ENCODE measurements at regions not wholly inside any gene's neighbourhood (a gene's known extent, or its start where the extent isn't known, plus 50 kb on each side); places are given as distances from the start of the nearest gene placed in this dataset.

DNA sequence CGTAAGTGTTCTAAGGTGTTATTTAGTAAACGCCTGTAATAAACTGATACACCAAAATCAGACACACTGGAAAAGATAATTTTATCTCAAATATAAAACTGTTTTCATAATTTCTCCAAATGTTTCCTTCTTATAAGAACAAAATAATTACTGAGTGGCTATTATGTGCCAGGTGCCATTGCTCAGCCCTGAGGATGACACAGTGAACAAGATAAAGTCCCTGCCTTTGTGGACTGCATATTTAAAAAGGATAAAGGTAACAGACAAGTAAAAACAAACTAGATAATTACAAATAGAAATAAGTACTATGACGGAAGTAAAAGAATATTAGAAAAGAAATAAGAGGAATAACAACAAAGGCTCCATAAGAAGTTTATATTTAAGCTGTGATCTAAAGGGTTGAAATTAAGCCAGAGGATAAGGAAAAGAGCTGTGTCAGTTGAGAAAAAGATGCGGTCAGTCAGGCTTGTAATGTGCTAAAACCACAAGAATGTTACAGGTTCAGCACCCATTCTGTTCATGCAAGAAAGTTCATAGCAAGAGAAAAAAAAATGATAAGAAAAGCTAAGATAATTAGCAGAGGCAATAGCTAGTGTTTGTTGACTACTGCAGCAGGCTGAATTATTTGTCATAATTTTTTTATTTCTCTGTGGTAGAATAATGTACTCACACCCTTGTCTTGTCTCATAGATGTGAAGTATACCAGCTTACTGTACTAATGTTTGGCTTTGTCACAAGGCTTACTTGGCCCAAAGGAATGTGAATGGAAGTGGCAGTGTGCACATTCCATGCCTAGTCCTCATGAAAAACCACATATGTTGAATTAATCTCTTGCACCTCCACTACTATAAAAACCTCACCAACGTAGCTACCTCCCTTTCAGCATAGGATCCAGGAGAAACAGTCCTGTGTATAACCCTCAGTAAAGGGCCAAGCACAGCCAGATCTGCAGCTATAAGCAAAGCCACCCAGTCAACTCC lies 75.1 kb downstream of the CRPPA start:
- H3K9me3 Mint-ChIP-seq: peaks cover 10 to 29% (median 20%) of the 10 kb centered on the region in 3 donors
- H3K27me3 Mint-ChIP-seq: no peaks in the 10 kb centered on the region
- H3K4me1 Mint-ChIP-seq: peaks cover 0 to 2% (median 0%) of the 10 kb centered on the region in 3 donors
- H3K36me3 Mint-ChIP-seq: peaks cover 6% of the 10 kb centered on the region
- no peak overlapping the region for H3K27ac Mint-ChIP-seq
- H3K4me3 Mint-ChIP-seq: no peak overlapping the region

DNA sequence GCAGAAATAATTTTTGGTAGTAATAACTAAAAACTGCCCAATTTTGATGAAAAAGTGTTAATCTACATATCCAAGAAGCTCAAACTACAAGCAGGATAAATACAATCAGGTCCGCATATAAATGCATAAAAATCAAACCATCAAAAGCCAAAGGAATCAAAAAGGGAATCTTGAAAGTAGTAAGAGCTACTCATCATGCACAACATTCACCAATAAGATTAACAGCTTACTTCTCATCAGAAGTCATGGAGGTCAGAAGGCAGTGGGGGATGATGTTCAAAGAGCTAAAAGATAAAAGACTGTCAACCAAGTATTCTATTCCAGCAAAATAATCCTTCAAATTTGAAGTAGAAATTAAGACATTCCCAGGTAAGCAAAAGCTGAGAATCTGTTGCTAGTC lies 76.4 kb downstream of the CRPPA start:
- peaks cover 10 to 22% (median 17%) of the 10 kb centered on the region in 3 donors for H3K9me3 Mint-ChIP-seq
- H3K4me3 Mint-ChIP-seq: no peak overlapping the region
- peaks cover 0 to 2% (median 0%) of the 10 kb centered on the region in 3 donors for H3K4me1 Mint-ChIP-seq
- H3K27ac Mint-ChIP-seq: no peak overlapping the region
- no peaks in the 10 kb centered on the region for H3K27me3 Mint-ChIP-seq
- H3K36me3 Mint-ChIP-seq: peaks cover 6% of the 10 kb centered on the region

DNA sequence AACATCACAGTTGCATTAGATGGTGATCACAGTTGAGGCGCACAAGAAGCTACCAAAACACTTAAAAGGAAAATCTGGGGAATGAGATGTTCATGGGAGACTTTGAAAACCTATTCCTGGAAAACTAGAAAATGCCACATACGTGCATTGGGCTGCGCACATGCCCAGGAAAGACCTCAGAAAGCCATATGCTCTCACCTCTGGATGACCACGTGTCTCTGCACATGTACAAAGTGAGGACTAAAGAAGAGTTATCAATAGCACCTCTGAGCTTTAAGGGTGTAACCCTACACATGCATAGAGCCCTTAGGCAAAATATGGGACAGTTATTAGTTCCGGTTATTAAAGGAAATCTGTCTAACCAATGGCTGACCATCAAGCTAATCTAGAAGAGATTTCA lies 77.7 kb downstream of the CRPPA start:
- H3K9me3 Mint-ChIP-seq: peaks cover 4 to 12% (median 12%) of the 10 kb centered on the region in 3 donors
- no peaks in the 10 kb centered on the region for H3K27me3 Mint-ChIP-seq
- H3K27ac Mint-ChIP-seq: no peak overlapping the region
- H3K4me3 Mint-ChIP-seq: peak overlapping the region in 1 of 4 donors; percentile 46
- H3K4me1 Mint-ChIP-seq: peaks cover 0 to 2% (median 0%) of the 10 kb centered on the region in 3 donors
- peaks cover 4% of the 10 kb centered on the region for H3K36me3 Mint-ChIP-seq

DNA sequence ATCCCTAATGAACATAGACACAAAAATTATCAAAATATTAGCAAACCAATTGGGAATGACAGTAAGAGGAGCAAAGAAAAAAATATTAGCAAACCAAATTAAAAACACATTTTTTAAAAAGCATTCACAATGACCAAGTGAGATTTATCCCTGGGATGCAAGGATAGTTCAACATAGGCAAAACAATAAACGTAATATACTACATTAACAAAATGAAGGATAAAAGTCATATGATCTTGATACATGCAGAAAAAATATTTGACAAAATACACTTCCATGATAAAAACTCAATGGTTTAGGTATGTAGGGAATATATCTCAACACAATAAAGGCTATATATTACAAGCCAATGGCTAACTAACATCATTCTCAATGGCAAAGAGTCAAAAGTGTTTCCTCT lies 83.3 kb downstream of the CRPPA start:
- Mint-ChIP-seq H3K27me3 (no peaks in the 10 kb centered on the region), H3K4me1 (peaks cover 0 to 2% (median 0%) of the 10 kb centered on the region in 3 donors), H3K36me3 (peaks cover 4% of the 10 kb centered on the region), H3K9me3 (peaks cover 9 to 11% (median 10%) of the 10 kb centered on the region in 3 donors), H3K4me3 (no peak overlapping the region), H3K27ac (no peak overlapping the region)

DNA sequence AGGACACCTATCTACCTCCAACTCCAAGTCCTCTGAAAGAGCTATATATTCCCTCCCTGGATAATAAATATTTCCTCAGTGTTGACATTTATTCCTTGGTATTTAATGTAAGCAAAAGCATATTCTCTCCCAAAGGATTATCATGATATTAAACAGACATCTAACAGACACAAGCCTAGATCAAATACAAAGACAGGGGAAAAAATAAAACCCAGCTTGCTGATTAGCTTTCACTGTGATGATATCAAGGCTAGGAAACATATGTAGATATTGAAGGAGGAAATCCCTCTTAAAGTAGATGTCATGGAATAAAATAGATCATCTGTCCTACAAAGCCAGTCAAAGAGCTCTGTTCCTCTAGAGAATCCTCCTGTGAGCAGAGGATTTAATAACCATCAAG lies 95.2 kb downstream of the CRPPA start:
- H3K4me1 Mint-ChIP-seq: peaks cover 0 to 2% (median 0%) of the 10 kb centered on the region in 3 donors
- H3K27ac Mint-ChIP-seq: no peak overlapping the region
- no peak overlapping the region for H3K4me3 Mint-ChIP-seq
- H3K27me3 Mint-ChIP-seq: no peaks in the 10 kb centered on the region
- no peaks in the 10 kb centered on the region for H3K36me3 Mint-ChIP-seq
- H3K9me3 Mint-ChIP-seq: peaks cover 0 to 5% (median 0%) of the 10 kb centered on the region in 3 donors

DNA sequence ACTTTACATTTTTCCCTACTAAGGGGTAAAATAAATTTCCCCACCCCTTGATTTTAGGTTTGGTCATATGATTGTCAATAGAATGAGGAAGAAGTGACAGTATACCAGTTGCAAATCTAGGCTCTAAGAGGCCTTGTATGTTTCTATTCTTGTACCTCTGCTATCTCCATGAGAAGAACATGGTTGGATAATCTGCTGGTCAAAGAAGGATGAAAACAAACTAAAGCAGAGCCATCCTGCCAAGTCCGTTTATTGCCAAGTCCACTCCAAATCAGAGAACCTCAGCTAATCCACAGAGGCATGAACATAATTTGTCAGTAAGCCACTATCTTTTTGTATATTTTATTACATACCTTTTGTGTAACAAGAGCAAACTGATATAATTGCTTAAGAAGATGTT lies 98.0 kb downstream of the CRPPA start:
- no peaks in the 10 kb centered on the region for H3K36me3 Mint-ChIP-seq
- no peaks in the 10 kb centered on the region for H3K27me3 Mint-ChIP-seq
- no peak overlapping the region for H3K27ac Mint-ChIP-seq
- peaks cover 0 to 2% (median 0%) of the 10 kb centered on the region in 3 donors for H3K9me3 Mint-ChIP-seq
- no peak overlapping the region for H3K4me3 Mint-ChIP-seq
- peaks cover 0 to 2% (median 0%) of the 10 kb centered on the region in 3 donors for H3K4me1 Mint-ChIP-seq

DNA sequence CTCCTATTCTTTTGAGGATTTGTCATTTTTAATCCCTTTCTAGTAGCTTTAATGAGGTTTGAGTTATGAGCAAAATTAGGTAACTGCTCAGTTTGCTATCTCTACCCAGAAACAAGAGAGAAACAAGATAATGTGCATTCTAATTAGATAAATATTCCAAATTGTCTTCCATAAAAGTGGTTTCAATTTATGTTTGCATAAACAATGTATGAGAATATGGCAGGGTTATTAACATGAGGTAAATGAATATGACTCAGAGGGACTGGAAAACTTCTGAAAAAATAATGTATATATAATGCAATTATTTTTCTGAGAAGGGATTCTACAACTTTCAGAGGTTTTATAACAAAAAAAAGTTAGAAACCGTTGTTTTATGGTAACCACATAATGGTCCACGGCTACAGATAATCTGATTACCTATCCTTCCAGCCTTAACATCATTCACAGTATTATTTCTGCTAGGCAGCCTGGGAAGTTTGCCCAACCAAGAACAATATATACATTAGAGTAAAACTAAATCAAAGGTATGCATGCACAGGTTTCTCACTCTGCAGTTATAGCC lies 101.2 kb downstream of the CRPPA start:
- Mint-ChIP-seq H3K36me3 (no peaks in the 10 kb centered on the region), H3K4me1 (no peaks in the 10 kb centered on the region), H3K4me3 (no peak overlapping the region), H3K27ac (no peak overlapping the region), H3K27me3 (no peaks in the 10 kb centered on the region), H3K9me3 (no peaks in the 10 kb centered on the region)

DNA sequence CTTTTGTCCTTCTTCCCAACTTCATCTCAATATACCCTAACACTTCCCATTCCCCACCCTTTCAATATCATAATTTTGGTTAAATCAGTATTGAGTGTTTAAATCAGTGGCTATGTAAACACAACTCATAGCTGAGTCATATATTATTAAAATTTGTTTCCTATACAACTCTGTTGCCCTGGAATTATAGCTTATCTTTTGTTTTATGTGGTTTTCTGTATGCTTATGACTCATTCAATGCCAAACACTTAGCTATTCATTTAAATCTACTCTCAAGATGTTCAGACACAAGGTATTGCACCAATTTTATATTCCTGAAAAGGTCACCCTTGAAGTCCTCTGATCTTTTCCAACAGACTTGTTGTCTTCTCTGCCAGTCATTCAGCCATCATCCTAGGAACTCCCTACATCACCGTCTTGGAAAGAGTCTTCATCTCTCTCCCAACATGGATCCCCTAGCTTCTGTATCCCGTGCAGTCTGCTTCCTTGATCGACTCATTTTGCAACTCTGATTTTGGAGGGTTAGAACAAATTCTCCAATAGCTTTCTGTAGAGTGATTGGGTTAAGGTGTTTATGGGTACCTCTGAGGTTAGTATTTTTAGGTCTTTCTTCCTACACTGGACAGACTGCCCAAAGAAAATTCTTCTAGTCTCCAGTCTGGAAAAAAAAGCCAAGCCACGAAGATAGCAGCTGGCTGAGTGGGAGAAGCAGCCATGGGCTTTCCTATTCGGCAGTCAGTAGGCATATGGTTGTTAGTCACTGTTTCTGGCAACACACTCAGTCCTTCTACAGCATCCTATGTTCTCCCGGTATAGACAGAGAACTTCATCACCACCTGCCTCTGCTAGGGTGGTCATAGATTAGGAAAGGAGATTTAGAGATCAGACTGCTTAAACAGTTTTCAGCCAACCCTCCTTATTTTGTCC lies 102.1 kb downstream of the CRPPA start:
- no peaks in the 10 kb centered on the region for H3K9me3 Mint-ChIP-seq
- H3K4me1 Mint-ChIP-seq: no peaks in the 10 kb centered on the region

DNA sequence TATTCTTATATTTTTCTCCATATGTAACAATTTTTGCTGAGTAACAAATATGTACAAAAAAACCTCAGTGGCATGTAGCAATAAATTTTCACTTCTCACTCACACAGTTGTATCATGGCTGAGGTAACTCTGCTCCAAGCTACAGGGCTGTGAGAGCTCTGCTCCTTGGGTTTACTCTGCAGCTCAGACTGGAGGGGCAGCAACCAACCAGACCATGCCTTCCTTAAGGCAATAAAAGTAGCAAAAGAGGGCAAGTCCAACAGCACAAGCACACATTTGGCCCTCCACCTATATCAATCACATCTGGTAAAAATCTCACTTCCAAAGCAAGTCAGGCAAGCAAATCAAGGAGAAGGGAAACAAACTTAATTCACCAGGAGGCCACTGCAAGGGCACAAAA lies 102.9 kb downstream of the CRPPA start:
- no peak overlapping the region for H3K27ac Mint-ChIP-seq
- H3K9me3 Mint-ChIP-seq: no peaks in the 10 kb centered on the region
- peaks cover 3% of the 10 kb centered on the region for H3K36me3 Mint-ChIP-seq
- no peaks in the 10 kb centered on the region for H3K4me1 Mint-ChIP-seq
- no peak overlapping the region for H3K4me3 Mint-ChIP-seq
- H3K27me3 Mint-ChIP-seq: no peaks in the 10 kb centered on the region

More for the DNA sequence above, 102.1 kb downstream of the CRPPA start:
- Mint-ChIP-seq H3K27me3 (no peaks in the 10 kb centered on the region), H3K36me3 (peaks cover 3% of the 10 kb centered on the region), H3K4me3 (no peak overlapping the region), H3K27ac (no peak overlapping the region)

DNA sequence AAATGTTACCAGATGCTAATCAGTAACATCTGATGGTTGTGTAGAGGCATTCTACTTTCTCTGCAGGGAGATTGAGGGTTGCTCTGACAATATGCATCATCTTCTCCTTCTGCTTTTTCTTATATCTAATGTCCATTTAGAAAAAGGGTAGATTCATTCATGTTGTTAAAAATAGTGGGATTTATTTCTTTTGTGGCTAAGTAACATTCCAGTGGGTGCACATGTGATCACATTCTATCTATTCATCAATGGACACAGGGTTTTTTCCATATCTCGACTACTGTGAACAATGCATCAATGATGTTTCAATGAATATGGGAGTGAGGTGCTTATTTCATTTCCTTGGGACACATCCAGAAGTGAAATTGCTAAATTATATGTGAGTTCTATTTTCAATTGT lies 103.9 kb downstream of the CRPPA start:
- H3K36me3 Mint-ChIP-seq: peaks cover 3% of the 10 kb centered on the region
- H3K4me1 Mint-ChIP-seq: no peaks in the 10 kb centered on the region
- no peaks in the 10 kb centered on the region for H3K9me3 Mint-ChIP-seq
- H3K4me3 Mint-ChIP-seq: no peak overlapping the region
- H3K27ac Mint-ChIP-seq: no peak overlapping the region
- H3K27me3 Mint-ChIP-seq: no peaks in the 10 kb centered on the region

DNA sequence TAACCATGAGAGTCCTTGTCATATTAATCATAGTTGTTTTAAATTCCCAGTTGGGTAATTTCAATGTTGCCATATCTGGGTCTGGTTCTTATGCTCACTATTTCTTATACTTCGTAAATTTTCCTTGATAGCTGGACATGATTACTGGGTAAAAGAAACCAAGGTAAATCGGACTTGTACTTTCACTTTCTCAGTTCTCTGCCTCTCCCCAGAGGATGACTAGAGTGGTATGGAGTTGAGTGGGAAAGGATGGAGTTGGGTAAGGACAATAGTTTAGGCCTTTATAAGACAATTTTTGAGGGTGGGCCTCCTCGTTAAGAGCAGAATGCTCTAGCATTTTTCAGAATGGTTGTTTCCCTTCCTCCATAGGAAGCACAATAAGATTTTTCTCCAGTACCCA lies 106.1 kb downstream of the CRPPA start:
- no peak overlapping the region for H3K4me3 Mint-ChIP-seq
- H3K9me3 Mint-ChIP-seq: no peaks in the 10 kb centered on the region
- no peak overlapping the region for H3K27ac Mint-ChIP-seq
- peaks cover 3% of the 10 kb centered on the region for H3K36me3 Mint-ChIP-seq
- no peaks in the 10 kb centered on the region for H3K4me1 Mint-ChIP-seq
- H3K27me3 Mint-ChIP-seq: no peaks in the 10 kb centered on the region

DNA sequence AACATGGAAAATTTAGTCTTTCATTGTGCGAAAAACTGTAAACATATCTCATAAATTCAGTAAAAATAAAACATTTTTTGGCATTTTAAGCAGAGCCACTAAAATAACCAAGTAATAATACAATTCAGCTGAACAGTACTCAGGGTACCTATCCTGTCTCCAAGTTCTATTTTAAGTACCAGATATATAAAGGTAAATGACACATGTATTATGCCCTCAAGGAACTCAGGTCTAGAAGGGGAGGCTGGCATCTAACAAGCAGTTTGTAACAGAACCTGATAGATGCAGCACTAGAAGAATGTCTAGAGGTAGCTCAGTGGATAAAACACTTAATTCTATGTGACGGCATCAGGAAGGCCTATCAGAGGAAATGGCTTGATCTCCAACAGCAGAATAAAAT lies 112.2 kb downstream of the CRPPA start:
- Mint-ChIP-seq H3K36me3 (no peaks in the 10 kb centered on the region), H3K4me3 (no peak overlapping the region), H3K27me3 (no peaks in the 10 kb centered on the region), H3K4me1 (no peaks in the 10 kb centered on the region), H3K27ac (no peak overlapping the region), H3K9me3 (no peaks in the 10 kb centered on the region)

DNA sequence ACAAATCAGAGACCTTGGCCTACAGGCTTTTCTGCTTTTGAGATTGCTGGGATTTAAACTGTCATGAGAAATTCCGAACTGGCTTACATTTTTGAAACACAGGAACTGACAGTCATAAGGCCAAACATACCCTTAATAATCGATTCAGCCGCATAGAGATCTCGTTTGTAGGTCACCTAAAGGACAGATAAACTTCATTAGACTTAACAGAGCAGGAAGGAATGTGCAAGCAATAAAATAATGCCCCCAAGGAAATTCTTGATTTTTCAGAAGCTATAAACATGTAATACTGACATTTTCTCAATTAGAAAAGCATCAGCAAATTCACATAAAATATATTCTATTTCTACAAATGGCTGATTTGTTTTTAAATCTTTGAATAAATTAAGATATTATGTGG lies 120.0 kb downstream of the CRPPA start:
- H3K27me3 Mint-ChIP-seq: peaks cover 3% of the 10 kb centered on the region
- H3K4me1 Mint-ChIP-seq: no peaks in the 10 kb centered on the region
- no peak overlapping the region for H3K4me3 Mint-ChIP-seq
- H3K9me3 Mint-ChIP-seq: peaks cover 0 to 2% (median 0%) of the 10 kb centered on the region in 3 donors
- H3K27ac Mint-ChIP-seq: no peak overlapping the region
- no peaks in the 10 kb centered on the region for H3K36me3 Mint-ChIP-seq

DNA sequence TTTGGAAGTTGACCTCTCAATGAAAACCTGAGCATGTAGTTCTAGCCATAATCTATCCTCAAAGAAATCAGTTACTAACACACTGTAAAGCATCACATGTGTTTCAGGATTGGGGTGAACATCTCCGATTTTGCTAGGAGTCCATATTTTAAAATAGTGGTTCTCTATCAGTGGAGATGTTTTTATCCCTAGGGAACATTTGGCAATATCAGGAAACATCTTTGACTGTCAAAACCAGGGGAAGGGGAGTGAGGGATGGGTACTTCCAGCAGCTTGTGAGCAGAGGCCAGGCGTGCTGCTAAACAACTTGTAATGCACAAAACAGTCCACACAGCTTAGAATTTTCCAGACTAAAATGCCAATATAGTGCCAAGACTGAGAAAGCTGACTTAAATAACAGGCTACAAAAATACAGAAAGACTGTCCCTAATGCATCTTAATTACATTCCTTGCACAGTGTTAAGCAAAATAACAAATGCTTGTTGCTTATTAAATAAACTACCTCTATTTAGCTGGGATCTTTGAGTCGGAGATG lies 120.9 kb downstream of the CRPPA start:
- Mint-ChIP-seq H3K4me3 (no peak overlapping the region), H3K4me1 (no peaks in the 10 kb centered on the region), H3K27ac (no peak overlapping the region), H3K9me3 (peaks cover 0 to 2% (median 0%) of the 10 kb centered on the region in 3 donors), H3K27me3 (peaks cover 3% of the 10 kb centered on the region), H3K36me3 (no peaks in the 10 kb centered on the region)

Data from IgD-negative memory B cell (primary cell).